Hindlimb muscle (tissue), 1 donor: ENCODE measurements at regions not wholly inside any gene's neighbourhood (a gene's known extent, or its start where the extent isn't known, plus 50 kb on each side); places are given as distances from the start of the nearest gene placed in this dataset.

ENCODE experiments used
- DNase-seq: peaks from one replicate; pipeline ENCODE4 v3.0.0-alpha.2; 2013

GRCh38 chr7:153470004-153470671 is 582.1 kb upstream of the DPP6 start:
- no peak for DNase-seq

DNA sequence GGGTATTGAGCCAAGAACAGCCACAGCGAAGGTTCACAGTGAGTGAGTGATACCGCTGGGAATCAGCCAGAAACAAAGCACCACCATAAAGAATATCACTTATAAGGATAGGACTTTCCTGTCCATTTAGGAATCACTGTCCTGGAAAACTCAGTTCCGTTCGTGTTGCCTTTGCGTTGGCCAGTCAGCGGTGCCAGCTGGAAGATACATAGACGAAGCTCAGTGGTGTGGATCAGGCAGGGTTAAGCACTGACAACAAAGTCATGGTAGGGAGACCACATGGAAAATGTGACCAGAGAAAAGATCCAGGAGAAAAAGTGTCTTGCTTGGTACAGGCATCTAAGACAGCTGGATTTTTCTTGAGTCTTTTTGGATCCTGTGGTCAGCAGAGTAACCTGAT is 579.7 kb upstream of the DPP6 start:
- DNase-seq: no peak

DNA sequence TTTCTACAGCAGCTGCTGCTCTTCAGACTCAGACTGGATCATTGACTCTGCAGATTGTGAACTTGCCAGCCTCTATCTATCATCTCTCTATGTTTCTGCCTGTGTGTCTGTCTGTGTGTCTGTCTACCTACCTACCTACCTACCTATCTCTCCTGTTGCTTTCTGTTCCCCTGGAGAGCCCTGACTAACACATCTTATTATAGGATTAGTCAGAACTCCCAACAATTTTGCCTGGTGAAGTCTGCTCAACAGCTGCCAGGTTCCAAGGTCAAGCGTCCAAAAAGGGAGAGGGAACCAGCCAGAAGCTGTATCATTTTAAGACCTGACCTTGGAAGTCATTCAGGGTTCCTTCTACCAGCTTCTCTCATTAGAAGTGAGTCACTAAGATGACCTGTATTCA is 579.0 kb upstream of the DPP6 start:
- no peak for DNase-seq

GRCh38 chr7:153475239-153475638 is 577.0 kb upstream of the DPP6 start:
- DNase-seq: peak; percentile 26

GRCh38 chr7:153476166-153476565 is 576.0 kb upstream of the DPP6 start:
- no peak for DNase-seq

DNA sequence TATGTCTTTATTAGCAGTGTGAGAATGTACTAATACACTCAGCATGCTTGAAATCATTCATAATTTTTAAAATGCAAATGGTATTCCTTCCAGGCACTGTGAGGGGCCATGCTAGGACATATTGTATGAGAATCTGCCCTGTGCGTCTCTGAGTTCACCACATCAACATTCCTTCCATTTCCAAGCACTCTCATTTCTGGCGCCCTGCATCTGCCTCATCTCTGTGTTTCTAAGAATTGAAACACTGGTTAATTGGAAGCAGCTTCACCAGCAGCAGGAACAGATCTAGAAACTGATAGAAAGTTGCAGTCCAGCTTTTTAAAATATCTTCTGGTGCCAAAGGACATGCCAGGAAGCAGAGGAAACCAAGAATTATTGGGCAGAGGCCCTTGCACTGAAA is 555.9 kb upstream of the DPP6 start:
- peak; percentile 14 for DNase-seq

DNA sequence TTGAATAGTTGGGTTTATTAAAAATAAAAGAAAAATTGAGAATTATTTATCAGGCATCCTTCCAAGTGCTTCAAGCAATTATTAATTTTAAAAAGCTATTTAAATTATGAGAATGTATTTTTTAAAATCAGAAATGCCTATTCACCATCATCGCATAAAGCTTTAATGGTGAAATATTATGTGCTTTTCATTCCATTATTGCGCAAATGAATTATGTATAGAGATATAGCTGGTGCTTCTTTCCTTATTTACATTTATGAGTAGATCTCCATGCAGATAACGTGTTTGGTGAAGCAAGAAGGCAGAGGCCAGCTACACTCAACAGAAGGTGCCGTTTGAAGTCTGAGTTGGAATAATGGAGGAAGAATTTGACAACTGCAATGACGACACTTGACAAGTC is 549.1 kb upstream of the DPP6 start:
- no peak for DNase-seq

GRCh38 chr7:153504288-153505075 is 547.7 kb upstream of the DPP6 start:
- no peak for DNase-seq

GRCh38 chr7:153507885-153508284 is 544.3 kb upstream of the DPP6 start:
- no peak for DNase-seq

- DNase-seq: no peak
Observed at GRCh38 chr7:153509768-153510167, 542.4 kb upstream of the DPP6 start.

DNA sequence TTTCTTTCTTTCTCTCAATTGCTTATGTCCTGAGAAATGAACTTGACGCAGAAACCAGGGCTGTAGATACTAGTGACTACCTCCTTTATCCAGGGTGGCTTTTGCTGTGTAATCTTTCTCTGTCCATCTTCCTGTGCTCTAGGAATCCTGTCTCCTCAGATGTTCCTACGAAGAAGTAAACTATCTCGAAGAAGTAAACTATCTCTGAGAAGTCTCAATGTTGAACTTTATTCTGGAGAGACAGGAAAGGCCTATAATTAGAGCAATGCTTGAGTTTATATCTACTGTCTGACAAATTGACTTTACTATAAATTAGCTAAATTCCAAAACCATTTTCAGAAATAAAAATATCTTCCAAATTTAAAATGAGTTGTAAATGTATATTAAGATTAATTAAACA is 541.5 kb upstream of the DPP6 start:
- no peak for DNase-seq

DNA sequence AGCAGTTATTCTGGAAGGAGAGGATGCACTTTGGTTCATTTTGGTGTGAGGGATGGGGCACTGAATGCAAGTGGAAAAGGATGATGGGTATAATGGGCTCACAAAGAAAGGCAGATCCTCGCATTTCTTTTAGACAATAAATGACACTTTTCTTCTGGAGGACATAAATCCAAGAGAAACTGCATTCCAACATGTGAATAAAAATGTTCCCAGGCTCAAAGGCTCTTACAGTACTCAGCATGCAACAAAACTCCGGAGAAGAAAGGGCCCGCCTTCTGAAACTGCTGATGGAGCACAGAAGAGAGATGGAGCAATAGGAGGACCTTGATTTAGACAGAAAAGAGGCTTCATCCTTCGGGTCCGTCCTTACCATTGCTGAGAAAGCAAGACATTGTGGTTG is 538.2 kb upstream of the DPP6 start:
- no peak for DNase-seq

GRCh38 chr7:153515359-153515758 is 536.8 kb upstream of the DPP6 start:
- no peak for DNase-seq

DNA sequence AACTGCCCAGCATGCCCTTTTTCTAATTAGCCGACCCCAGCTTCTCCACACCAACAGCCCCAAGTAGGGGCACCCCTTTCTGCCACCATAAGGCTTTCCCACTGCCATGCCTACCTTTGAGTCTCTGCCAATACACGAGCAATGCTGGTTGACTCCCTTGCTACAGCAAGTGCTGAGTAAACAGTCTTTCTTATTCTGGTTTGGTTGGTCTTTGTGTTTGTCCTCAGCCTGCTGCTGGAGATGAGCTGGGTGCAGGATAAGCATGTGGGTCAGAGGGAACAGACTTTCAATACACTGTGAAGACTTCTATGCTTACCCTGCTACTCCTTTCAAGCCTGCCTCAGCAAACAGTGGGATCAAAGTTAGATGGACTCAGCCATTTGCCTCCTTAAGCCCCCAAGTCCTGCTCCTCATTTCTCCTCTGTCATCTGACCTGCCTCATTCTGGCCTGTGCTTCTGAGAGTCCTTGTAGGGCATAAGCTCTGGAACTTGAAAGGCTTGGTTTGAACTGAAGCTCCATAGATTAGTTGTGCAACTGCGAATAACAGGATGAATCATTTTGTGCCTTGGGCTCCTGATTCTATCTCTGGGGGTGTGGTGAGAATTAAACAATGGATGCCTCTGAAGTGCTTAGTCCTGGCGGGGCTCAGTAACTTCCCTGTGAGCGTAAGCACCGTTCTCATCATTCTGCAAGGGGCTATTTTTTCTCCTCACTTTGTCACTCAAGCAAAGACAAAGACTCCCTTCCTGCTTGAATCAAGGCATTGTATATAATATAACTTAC is 533.8 kb upstream of the DPP6 start:
- no peak for DNase-seq

DNA sequence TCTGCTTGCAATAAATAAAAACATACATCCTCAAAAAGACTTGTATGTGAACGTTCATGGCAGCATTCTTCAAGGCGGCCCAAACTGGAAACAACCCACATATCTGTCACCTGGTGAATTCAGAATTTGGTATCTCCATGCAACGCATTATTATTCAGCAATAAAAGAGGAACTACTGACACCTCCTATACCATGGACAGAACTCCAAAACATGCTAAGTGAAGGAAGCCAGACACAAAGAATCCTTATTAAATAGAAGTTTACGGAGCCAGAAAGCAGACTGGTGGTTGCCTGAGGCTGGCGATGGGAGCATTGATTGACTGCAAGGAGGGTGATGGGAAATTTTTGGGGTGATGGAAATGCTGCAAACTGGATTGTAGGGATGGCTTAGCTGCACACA is 530.8 kb upstream of the DPP6 start:
- DNase-seq: no peak

DNA sequence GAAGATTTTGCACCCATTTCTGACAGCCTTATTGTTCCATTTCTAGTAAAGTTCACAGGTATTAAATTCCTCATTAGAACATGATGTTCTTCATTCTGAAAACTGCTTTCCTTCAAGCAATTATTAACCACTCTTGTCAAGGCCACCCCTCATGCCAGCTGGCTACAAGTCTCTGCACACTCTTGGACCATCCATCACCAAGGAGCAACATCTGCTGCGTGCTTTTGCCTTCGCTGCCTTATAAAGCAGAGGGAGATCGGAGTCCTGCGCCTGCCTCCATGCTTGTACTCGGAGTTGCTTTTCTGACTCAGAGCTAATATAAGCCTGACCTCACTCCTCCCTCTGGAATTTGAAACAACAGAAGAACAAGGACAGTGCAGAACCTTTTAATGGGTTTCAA is 529.9 kb upstream of the DPP6 start:
- DNase-seq: no peak

GRCh38 chr7:153523320-153524015 is 528.7 kb upstream of the DPP6 start:
- no peak for DNase-seq

DNA sequence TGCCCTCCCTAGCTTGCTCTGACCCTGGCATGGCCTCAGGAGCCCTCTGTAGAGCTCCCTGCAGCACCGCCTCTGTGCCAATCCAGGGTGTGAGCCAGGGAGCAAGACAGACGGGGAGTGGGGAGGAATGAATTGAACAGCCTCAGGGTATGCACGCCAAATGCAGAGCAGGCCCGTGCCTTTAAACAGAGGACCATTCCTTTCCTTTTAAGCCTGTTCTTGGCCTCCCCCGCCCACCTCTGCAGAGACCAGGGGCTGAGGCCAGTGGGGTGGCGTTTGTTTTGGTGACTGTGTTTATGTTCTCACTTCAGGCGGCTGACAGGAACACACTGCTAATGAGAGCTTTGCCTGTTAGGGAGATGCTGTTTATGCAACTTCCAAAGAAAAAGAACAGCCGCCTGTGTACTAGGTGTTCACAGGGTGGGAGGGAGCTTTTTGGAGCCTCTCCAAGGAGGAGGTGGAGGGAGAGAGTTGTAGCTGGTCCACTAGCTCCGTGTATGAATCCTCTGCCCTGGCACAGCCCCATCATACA is 528.1 kb upstream of the DPP6 start:
- no peak for DNase-seq

DNA sequence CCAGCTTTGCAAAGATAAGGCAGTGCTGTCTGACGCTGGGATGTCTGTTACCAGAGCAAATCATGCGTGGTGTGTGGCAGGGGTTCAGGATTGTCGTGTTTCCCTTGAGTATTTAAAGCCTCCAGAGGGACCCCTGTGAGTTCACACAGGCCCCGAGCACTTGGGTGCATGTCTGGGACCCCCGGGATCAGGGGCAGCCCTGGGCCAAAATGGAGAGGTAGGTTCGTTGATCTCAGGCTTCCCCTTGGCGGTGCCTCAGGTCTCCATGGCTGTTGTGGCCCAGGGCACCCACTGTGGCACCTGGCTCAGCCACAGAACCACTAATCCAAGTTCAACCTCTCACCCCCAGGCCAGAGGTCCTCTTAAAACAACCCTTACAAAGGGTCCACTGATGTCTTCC is 523.1 kb upstream of the DPP6 start:
- DNase-seq: no peak

- DNase-seq: no peak
Observed at GRCh38 chr7:153529651-153530165, 522.5 kb upstream of the DPP6 start.

GRCh38 chr7:153530441-153530840 is 521.8 kb upstream of the DPP6 start:
- no peak for DNase-seq

DNA sequence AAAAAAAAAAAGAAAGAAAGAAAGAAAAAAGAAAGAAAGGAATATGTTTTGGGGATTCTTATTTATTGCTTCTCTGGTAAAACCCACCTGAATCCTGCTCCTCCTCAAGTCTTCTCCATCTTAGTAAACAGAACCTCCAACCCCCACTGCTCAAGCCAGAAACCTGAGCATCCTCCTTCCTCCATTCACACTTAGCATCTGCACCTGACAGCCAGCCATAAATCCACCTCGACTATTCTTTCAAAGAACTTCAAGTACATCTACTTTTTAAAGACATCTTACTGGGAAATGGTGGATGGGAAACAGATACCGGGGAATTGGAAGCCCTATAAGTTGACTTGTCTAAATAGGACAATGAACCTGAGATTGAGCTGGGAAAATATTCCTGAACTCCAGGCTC is 519.9 kb upstream of the DPP6 start:
- no peak for DNase-seq

- no peak for DNase-seq
Observed at GRCh38 chr7:153537271-153537670, 514.9 kb upstream of the DPP6 start.
